ENCODE measurements at regions not wholly inside any gene's neighbourhood (a gene's known extent, or its start where the extent isn't known, plus 50 kb on each side); places are given as distances from the start of the nearest gene placed in this dataset.

DNA sequence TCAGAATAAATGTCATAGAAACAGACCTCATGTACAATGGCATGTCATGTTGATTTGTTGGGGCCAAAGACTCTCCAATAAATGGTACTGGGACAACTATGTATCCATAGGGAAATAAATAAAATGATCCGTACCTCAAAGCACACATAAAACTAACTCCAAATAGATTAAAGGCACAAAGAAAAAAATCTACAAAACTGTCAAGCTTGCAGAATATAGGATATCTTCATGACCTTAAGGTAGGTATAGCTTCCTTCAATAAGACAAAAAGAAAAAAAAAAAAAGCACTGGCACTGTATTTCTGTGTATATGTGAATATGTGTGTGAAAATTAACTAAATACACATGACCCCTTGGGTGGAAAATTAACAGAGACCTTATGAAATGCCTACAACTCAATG is 101.9 kb downstream of the DIRAS2 start:
- intact Hi-C loops (cut with DNase I): no loop called here
- DNase-seq (ENCODE audit: low spot score): no peak
- Histone ChIP-seq H3K27ac (no peak overlapping the region), H3K27me3 (replicated peaks; ENCODE audit: insufficient read depth) (no peaks in the 10 kb centered on the region), H3K4me3 (no peak overlapping the region), H3K4me1 (replicated peaks) (no peaks in the 10 kb centered on the region), H3K9me3 (no peaks in the 10 kb centered on the region), H3K36me3 (no peaks in the 10 kb centered on the region)
- WGBS: 46% methylated on average over 1 of the region's 1 CpG
- TF ChIP-seq POLR2A (IDR thresholded peaks at IDR 0.05) (no peak), POLR2AphosphoS5 (IDR thresholded peaks at IDR 0.05) (no peak)
- TF ChIP-seq, protein P1, sequence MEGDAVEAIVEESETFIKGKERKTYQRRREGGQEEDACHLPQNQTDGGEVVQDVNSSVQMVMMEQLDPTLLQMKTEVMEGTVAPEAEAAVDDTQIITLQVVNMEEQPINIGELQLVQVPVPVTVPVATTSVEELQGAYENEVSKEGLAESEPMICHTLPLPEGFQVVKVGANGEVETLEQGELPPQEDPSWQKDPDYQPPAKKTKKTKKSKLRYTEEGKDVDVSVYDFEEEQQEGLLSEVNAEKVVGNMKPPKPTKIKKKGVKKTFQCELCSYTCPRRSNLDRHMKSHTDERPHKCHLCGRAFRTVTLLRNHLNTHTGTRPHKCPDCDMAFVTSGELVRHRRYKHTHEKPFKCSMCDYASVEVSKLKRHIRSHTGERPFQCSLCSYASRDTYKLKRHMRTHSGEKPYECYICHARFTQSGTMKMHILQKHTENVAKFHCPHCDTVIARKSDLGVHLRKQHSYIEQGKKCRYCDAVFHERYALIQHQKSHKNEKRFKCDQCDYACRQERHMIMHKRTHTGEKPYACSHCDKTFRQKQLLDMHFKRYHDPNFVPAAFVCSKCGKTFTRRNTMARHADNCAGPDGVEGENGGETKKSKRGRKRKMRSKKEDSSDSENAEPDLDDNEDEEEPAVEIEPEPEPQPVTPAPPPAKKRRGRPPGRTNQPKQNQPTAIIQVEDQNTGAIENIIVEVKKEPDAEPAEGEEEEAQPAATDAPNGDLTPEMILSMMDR (IDR thresholded peaks at IDR 0.05): no peak

DNA sequence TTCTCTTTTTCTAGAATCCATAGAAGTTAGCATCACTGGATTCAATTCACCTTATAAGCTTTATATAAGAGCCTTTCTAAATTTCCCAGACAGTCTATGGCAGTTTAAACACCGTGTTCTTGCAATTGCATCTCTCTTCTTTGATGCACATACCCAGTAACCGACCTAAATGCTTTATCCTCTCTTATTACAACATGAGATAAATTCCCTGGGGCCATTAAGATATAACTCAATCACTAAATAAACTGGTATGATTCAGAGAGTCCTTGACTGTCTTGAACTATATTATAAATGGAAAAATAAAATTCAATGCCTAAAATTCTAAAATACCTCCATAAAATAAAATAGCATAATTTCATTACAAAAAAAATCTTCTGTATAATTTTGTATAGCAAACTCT is 98.1 kb downstream of the DIRAS2 start:
- TF ChIP-seq, protein P1 (IDR thresholded peaks at IDR 0.05): no peak
- TF ChIP-seq POLR2AphosphoS5 (IDR thresholded peaks at IDR 0.05) (no peak), POLR2A (IDR thresholded peaks at IDR 0.05) (no peak)
- Histone ChIP-seq H3K4me3 (no peak overlapping the region), H3K27ac (no peak overlapping the region), H3K27me3 (replicated peaks; ENCODE audit: insufficient read depth) (no peaks in the 10 kb centered on the region), H3K36me3 (no peaks in the 10 kb centered on the region), H3K4me1 (replicated peaks) (no peaks in the 10 kb centered on the region), H3K9me3 (no peaks in the 10 kb centered on the region)
- no peak for DNase-seq (ENCODE audit: low spot score)
- intact Hi-C loops (cut with DNase I): no loop called here
- WGBS: 69% methylated on average over 2 of the region's 2 CpGs

DNA sequence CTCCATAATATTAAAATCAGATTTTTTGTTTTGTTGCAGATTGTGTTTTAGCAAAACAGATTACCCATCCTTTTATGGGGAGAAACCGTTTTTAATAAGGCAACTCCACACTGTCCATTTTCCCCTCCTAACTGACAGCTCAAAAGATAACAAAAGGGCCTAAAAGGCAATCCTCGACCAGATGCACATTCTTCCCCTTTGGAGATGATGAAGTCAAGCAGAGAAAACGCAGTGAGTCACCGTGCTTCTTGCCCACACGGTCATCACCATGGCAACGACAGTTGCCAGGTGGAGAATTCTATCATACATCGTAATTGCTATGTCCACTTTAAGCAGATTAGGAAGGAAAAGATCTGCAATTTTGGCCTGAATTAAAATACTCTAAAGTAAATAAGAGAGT is 96.4 kb downstream of the DIRAS2 start:
- Histone ChIP-seq H3K4me1 (replicated peaks) (no peaks in the 10 kb centered on the region), H3K4me3 (no peak overlapping the region), H3K9me3 (no peaks in the 10 kb centered on the region), H3K27me3 (replicated peaks; ENCODE audit: insufficient read depth) (no peaks in the 10 kb centered on the region), H3K27ac (no peak overlapping the region), H3K36me3 (no peaks in the 10 kb centered on the region)
- 19% methylated on average over 7 of the region's 7 CpGs for WGBS
- intact Hi-C loops (cut with DNase I): no loop called here
- TF ChIP-seq POLR2AphosphoS5 (IDR thresholded peaks at IDR 0.05): no peak
- TF ChIP-seq, protein P1 (IDR thresholded peaks at IDR 0.05): no peak
- no peak for TF ChIP-seq POLR2A (IDR thresholded peaks at IDR 0.05)
- DNase-seq (ENCODE audit: low spot score): no peak

DNA sequence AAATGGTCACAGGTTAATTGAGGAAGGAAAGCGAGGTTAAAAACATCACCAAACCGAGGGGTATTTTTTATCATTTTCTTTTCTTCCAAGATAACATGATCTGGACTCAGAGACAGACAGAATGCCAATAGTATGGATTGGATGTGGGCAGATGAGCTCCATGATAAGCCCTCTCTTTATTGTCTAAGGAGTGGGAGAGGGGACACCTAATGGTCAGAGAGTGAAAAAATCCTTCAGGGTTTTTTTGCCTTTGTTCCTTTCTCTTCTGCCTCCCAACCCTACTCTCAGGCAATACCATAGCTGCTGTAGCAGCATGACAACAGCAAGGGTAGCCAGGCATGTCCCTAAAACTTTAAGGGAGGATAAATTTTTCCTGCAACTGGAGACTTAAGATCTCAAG is 94.7 kb downstream of the DIRAS2 start:
- no peak overlapping the region for H3K4me3 ChIP-seq
- DNase-seq (ENCODE audit: low spot score): no peak
- H3K9me3 ChIP-seq: no peaks in the 10 kb centered on the region
- 91% methylated on average over 2 of the region's 2 CpGs for WGBS
- TF ChIP-seq, protein P1 (IDR thresholded peaks at IDR 0.05): no peak
- no peak for TF ChIP-seq POLR2AphosphoS5 (IDR thresholded peaks at IDR 0.05)
- no peak for TF ChIP-seq POLR2A (IDR thresholded peaks at IDR 0.05)
- H3K27me3 ChIP-seq (replicated peaks; ENCODE audit: insufficient read depth): no peaks in the 10 kb centered on the region
- H3K4me1 ChIP-seq (replicated peaks): no peaks in the 10 kb centered on the region
- intact Hi-C loops (cut with DNase I): no loop called here
- no peak overlapping the region for H3K27ac ChIP-seq
- H3K36me3 ChIP-seq: no peaks in the 10 kb centered on the region

DNA sequence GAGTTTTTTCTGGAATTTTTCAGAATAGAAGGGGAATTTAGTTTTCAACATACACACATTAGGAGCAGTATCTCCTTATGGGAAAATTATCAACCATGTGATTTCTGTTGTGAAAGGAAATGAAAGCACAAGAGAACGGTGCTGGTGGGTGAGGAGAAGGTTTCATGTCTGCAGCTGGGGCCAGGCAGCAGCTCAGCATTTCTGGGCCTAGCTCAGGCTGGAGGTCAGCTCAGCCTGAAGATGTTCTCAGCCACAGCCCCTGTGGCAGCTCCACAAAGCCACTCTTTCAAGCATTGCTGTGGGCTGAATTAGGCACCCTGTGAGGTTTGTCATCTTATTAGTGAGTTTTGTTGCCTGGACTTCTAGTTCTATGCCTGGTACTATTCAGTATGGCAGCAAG is 90.3 kb downstream of the DIRAS2 start:
- no peak overlapping the region for H3K27ac ChIP-seq
- no peaks in the 10 kb centered on the region for H3K27me3 ChIP-seq (replicated peaks; ENCODE audit: insufficient read depth)
- WGBS: 90% methylated on average over 1 of the region's 1 CpG
- no peak for DNase-seq (ENCODE audit: low spot score)
- no peaks in the 10 kb centered on the region for H3K4me1 ChIP-seq (replicated peaks)
- no peak for TF ChIP-seq POLR2AphosphoS5 (IDR thresholded peaks at IDR 0.05)
- TF ChIP-seq, protein P1 (IDR thresholded peaks at IDR 0.05): no peak
- TF ChIP-seq POLR2A (IDR thresholded peaks at IDR 0.05): no peak
- intact Hi-C loops (cut with DNase I): no loop called here
- H3K36me3 ChIP-seq: no peaks in the 10 kb centered on the region
- no peaks in the 10 kb centered on the region for H3K9me3 ChIP-seq
- no peak overlapping the region for H3K4me3 ChIP-seq
